Gastrocnemius medialis (tissue), 4 donors: ENCODE measurements at regions not wholly inside any gene's neighbourhood (a gene's known extent, or its start where the extent isn't known, plus 50 kb on each side); places are given as distances from the start of the nearest gene placed in this dataset.

ENCODE experiments used
- ATAC-seq, 2 donors: fragments of 150-250 bp; one replicate each; pipeline ENCODE4 v1.9.1; 2016
- DNase-seq, 2 donors: peaks; one replicate each; pipeline ENCODE4 v3.0.0-alpha.2; 2019
- H3K27ac ChIP-seq, 4 donors: fragments of 200-600 bp; sonication (generic); 1 replicate in 1 of 4; 2 replicates in 3 of 4; pipeline ENCODE4 v1.5.1; 2016 to 2018; ENCODE audit warnings: mild to moderate bottlenecking in 2 of 4, moderate library complexity in 1 of 4
- H3K27me3 ChIP-seq, 3 donors: fragments of 200-600 bp; sonication (generic) in 2 of 3; 1 replicate in 1 of 3; 2 replicates in 2 of 3; pipeline versions ENCODE4 v1.5.1 to v1.6.0; 2016 to 2019; ENCODE audit warnings: mild to moderate bottlenecking in 1 of 3, moderate library complexity in 1 of 3
- H3K36me3 ChIP-seq, 2 donors: fragments of 200-600 bp; sonication (generic) in 1 of 2; one replicate each; pipeline ENCODE4 v1.5.1; 2017 to 2018
- H3K4me1 ChIP-seq, 2 donors: fragments of 200-600 bp; sonication (generic) in 1 of 2; one replicate each; pipeline ENCODE4 v1.5.1; 2016 to 2017; ENCODE audit warnings: mild to moderate bottlenecking in 2 of 2
- H3K4me3 ChIP-seq, 4 donors: fragments of 200-600 bp; sonication (generic) in 3 of 4; 1 replicate in 1 of 4; 2 replicates in 3 of 4; pipeline ENCODE4 v1.5.1; 2016 to 2019; ENCODE audit warnings: mild to moderate bottlenecking in 2 of 4
- H3K9me3 ChIP-seq, 3 donors: fragments of 200-600 bp; sonication (generic) in 2 of 3; 1 replicate in 1 of 3; 2 replicates in 2 of 3; pipeline ENCODE4 v1.5.1; 2016 to 2019
- CTCF ChIP-seq, 5 experiments: fragments of 450-650 bp in 3 of 5; fragments of 200-600 bp in 2 of 5; sonication (generic) in 2 of 5; IDR thresholded peaks in 4 of 5; conservative IDR thresholded peaks in 1 of 5; 1 replicate in 4 of 5; 2 replicates in 1 of 5; pipeline ENCODE4 v1.5.1; 2016 to 2019; ENCODE audit warnings: antibody characterized with exemption in 5 of 5, mild to moderate bottlenecking in 3 of 5, moderate library complexity in 3 of 5
- POLR2A ChIP-seq, 2 donors: fragments of 450-650 bp; IDR thresholded peaks; one replicate each; pipeline ENCODE4 v1.6.1; 2017; ENCODE audit warnings: antibody characterized with exemption in 2 of 2, mild to moderate bottlenecking in 2 of 2, moderate library complexity in 2 of 2
- in situ Hi-C, 4 donors: fragments of 200-750 bp; cut with MboI; loops; one replicate each; pipeline versions ENCODE4 v1.15.0 to v1.8.0; 2017; ENCODE audit warnings: low sequenced_read_pairs in 4 of 4
- intact Hi-C: fragments of 100-400 bp; cut with DNase I; formaldehyde crosslinking; loops from one replicate; pipeline ENCODE4 v1.15.1; 2023; ENCODE audit warnings: low total_unique reads

GRCh38 chr5:28415791-28416443 lies 1377.5 kb upstream of the CDH9 start:
- Histone ChIP-seq H3K9me3 (no peaks in the 10 kb centered on the region), H3K4me1 (no peaks in the 10 kb centered on the region), H3K36me3 (no peaks in the 10 kb centered on the region), H3K27ac (no peak overlapping the region), H3K27me3 (no peaks in the 10 kb centered on the region), H3K4me3 (no peak overlapping the region)
- intact Hi-C loops (no loop called here), in situ Hi-C loops (no loop called here)
- TF ChIP-seq POLR2A (IDR thresholded peaks at IDR 0.05) (no peak), CTCF (IDR thresholded peaks at IDR 0.05 in 4 of 5, conservative IDR thresholded peaks at IDR 0.05 in 1 of 5) (no peak)
- no peak for ATAC-seq
- no peak for DNase-seq

DNA sequence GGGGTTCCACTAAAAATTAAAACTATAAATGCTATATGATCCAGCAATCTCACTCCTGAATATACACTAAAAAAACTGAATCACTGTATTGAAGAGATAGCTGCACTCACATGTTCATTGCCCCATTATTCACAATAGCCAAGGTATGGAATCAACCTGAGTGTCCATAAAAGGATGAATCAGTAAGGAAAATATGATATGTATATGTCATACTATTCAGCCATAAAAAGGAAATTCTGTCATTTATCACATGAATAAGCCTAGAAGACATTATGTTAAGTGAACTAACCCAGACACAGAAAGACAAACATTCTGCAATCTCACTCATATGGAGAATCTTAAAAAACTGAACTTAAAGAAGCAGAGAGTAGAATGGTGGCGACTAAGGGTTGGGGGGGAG lies 1376.2 kb upstream of the CDH9 start:
- TF ChIP-seq POLR2A (IDR thresholded peaks at IDR 0.05): no peak
- no peak for TF ChIP-seq CTCF (IDR thresholded peaks at IDR 0.05 in 4 of 5, conservative IDR thresholded peaks at IDR 0.05 in 1 of 5)
- Histone ChIP-seq H3K4me3 (no peak overlapping the region), H3K27me3 (no peaks in the 10 kb centered on the region), H3K27ac (no peak overlapping the region), H3K9me3 (no peaks in the 10 kb centered on the region), H3K4me1 (no peaks in the 10 kb centered on the region), H3K36me3 (no peaks in the 10 kb centered on the region)
- ATAC-seq: no peak
- no peak for DNase-seq
- intact Hi-C loops (no loop called here), in situ Hi-C loops (no loop called here)

- in situ Hi-C loops (no loop called here), intact Hi-C loops (no loop called here)
- TF ChIP-seq CTCF (IDR thresholded peaks at IDR 0.05 in 4 of 5, conservative IDR thresholded peaks at IDR 0.05 in 1 of 5): no peak
- no peak for TF ChIP-seq POLR2A (IDR thresholded peaks at IDR 0.05)
- no peaks in the 10 kb centered on the region for H3K9me3 ChIP-seq
- no peak overlapping the region for H3K27ac ChIP-seq
- no peaks in the 10 kb centered on the region for H3K36me3 ChIP-seq
- no peak for ATAC-seq
- DNase-seq: no peak
- no peaks in the 10 kb centered on the region for H3K27me3 ChIP-seq
- no peaks in the 10 kb centered on the region for H3K4me1 ChIP-seq
- no peak overlapping the region for H3K4me3 ChIP-seq
Observed at GRCh38 chr5:28408651-28409050, 1370.3 kb upstream of the CDH9 start.

DNA sequence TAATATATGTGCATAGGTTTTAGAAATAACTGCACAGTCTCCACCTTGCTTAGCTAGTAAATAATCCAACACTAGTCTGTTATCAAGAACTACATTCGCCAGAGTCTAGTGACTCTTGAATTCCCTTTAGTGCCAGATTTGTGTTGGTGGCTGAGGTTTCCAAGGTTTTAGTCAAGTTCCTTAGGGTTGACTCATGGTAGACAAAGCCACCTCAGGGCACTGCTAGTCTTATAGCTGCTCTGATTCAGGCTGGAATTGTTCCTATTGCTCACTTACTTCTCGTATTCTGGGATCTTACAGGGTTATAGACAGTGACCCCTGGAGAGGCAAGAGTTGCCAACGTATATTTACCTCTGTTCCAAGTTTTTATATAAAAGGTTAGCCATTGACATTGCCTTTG lies 1369.8 kb upstream of the CDH9 start:
- Histone ChIP-seq H3K4me3 (no peak overlapping the region), H3K36me3 (no peaks in the 10 kb centered on the region), H3K9me3 (no peaks in the 10 kb centered on the region), H3K27ac (no peak overlapping the region), H3K4me1 (no peaks in the 10 kb centered on the region), H3K27me3 (no peaks in the 10 kb centered on the region)
- TF ChIP-seq CTCF (IDR thresholded peaks at IDR 0.05 in 4 of 5, conservative IDR thresholded peaks at IDR 0.05 in 1 of 5): no peak
- no peak for TF ChIP-seq POLR2A (IDR thresholded peaks at IDR 0.05)
- in situ Hi-C loops (no loop called here), intact Hi-C loops (no loop called here)
- ATAC-seq (no peak), DNase-seq (no peak)
